Mesenchymal stem cell (in vitro differentiated cells and primary cell): ENCODE measurements at regions not wholly inside any gene's neighbourhood (a gene's known extent, or its start where the extent isn't known, plus 50 kb on each side); places are given as distances from the start of the nearest gene placed in this dataset.

Experiments used
- DNase-seq: peaks from one replicate; pipeline ENCODE4 v3.0.0-alpha.2; 2013
- H2AFZ ChIP-seq: one replicate; pipeline ENCODE4 v1.6.1; 2013; ENCODE audit warnings: low read depth, mild to moderate bottlenecking, control low read depth, inconsistent platforms, low read length, moderate library complexity
- H2AK5ac ChIP-seq: 2 replicates; pipeline ENCODE4 v1.6.1; 2013; ENCODE audit warnings: low read length, moderate library complexity, mild to moderate bottlenecking, inconsistent platforms; ENCODE audit not compliant: severe bottlenecking
- H2BK120ac ChIP-seq: one replicate; pipeline ENCODE4 v1.6.1; 2013; ENCODE audit warnings: low read depth, mild to moderate bottlenecking, inconsistent platforms, low read length, moderate library complexity
- H2BK12ac ChIP-seq, 2 experiments: one replicate each; pipeline ENCODE4 v1.6.1; 2013; ENCODE audit warnings: inconsistent platforms in 2 of 2, low read length in 2 of 2, mild to moderate bottlenecking in 2 of 2, moderate library complexity in 2 of 2, control low read depth in 1 of 2
- H2BK15ac ChIP-seq: one replicate; pipeline ENCODE4 v1.6.1; 2013; ENCODE audit warnings: mild to moderate bottlenecking, low read depth, inconsistent platforms; ENCODE audit not compliant: poor library complexity, severe bottlenecking
- H2BK5ac ChIP-seq: 2 replicates; pipeline ENCODE4 v1.6.1; 2013; ENCODE audit warnings: low read depth, mild to moderate bottlenecking, low read length, control low read depth, inconsistent platforms; ENCODE audit not compliant: poor library complexity, severe bottlenecking
- H3K14ac ChIP-seq, 2 experiments: one replicate each; pipeline ENCODE4 v1.6.1; 2013; ENCODE audit warnings: inconsistent platforms in 2 of 2, low read length in 2 of 2, control low read depth in 1 of 2, mild to moderate bottlenecking in 1 of 2, moderate library complexity in 1 of 2
- H3K18ac ChIP-seq, 2 experiments: one replicate each; pipeline ENCODE4 v1.6.1; 2013; ENCODE audit warnings: inconsistent platforms in 2 of 2, low read length in 2 of 2, control low read depth in 1 of 2, low read depth in 1 of 2, mild to moderate bottlenecking in 1 of 2
- H3K23ac ChIP-seq, 2 experiments: one replicate each; pipeline ENCODE4 v1.6.1; 2013; ENCODE audit warnings: inconsistent platforms in 2 of 2, low read length in 2 of 2, mild to moderate bottlenecking in 2 of 2, moderate library complexity in 2 of 2, control low read depth in 1 of 2
- H3K27ac ChIP-seq: 2 replicates; pipeline ENCODE4 v1.5.1; 2013; ENCODE audit warnings: mild to moderate bottlenecking, moderate library complexity, low read length, control low read depth, inconsistent platforms; ENCODE audit not compliant: poor library complexity, severe bottlenecking
- H3K27me3 ChIP-seq, 2 experiments: 2 replicates each; pipeline versions ENCODE4 v1.6.1 to v1.7.0; 2013; ENCODE audit warnings: low read length in 2 of 2, mild to moderate bottlenecking in 2 of 2, moderate library complexity in 2 of 2, control low read depth in 1 of 2, inconsistent platforms in 1 of 2; ENCODE audit not compliant: control insufficient read depth in 1 of 2, insufficient read depth in 1 of 2
- H3K36me3 ChIP-seq, 2 experiments: 2 replicates each; pipeline versions ENCODE4 v1.6.1 to v1.7.0; 2013; ENCODE audit warnings: low read length in 2 of 2, control low read depth in 1 of 2, inconsistent platforms in 1 of 2, low read depth in 1 of 2, mild to moderate bottlenecking in 1 of 2; ENCODE audit not compliant: insufficient read depth in 2 of 2, control insufficient read depth in 1 of 2
- H3K4ac ChIP-seq, 2 experiments: one replicate each; pipeline ENCODE4 v1.6.1; 2013; ENCODE audit warnings: inconsistent platforms in 2 of 2, low read length in 2 of 2, mild to moderate bottlenecking in 2 of 2, moderate library complexity in 2 of 2, control low read depth in 1 of 2, low read depth in 1 of 2
- H3K4me1 ChIP-seq: 2 replicates; pipeline ENCODE4 v1.6.1; 2013; ENCODE audit warnings: low read depth, low read length, control low read depth; ENCODE audit not compliant: control insufficient read depth, insufficient read depth
- H3K4me2 ChIP-seq: 2 replicates; pipeline ENCODE4 v1.6.1; 2013; ENCODE audit warnings: low read length, mild to moderate bottlenecking, inconsistent platforms; ENCODE audit not compliant: poor library complexity, severe bottlenecking
- H3K4me3 ChIP-seq, 2 experiments: 2 replicates each; pipeline versions ENCODE4 v1.5.1 to v1.7.0; 2013; ENCODE audit warnings: low read length in 2 of 2, mild to moderate bottlenecking in 2 of 2, control low read depth in 1 of 2, low read depth in 1 of 2; ENCODE audit not compliant: insufficient read depth in 1 of 2
- H3K79me1 ChIP-seq: replicated peaks from 2 replicates; pipeline ENCODE4 v1.6.1; 2013; ENCODE audit warnings: mild to moderate bottlenecking, control low read depth, low read length, inconsistent platforms; ENCODE audit not compliant: poor library complexity, severe bottlenecking
- H3K9ac ChIP-seq: 2 replicates; pipeline ENCODE4 v1.7.0; 2013; ENCODE audit warnings: mild to moderate bottlenecking, low read length, moderate library complexity
- H3K9me3 ChIP-seq: 2 replicates; pipeline ENCODE4 v1.7.0; 2013; ENCODE audit warnings: mild to moderate bottlenecking, low read length; ENCODE audit not compliant: control insufficient read depth
- H4K8ac ChIP-seq: one replicate; pipeline ENCODE4 v1.6.1; 2013; ENCODE audit warnings: inconsistent platforms, mild to moderate bottlenecking, low read length, moderate library complexity
- H4K91ac ChIP-seq: one replicate; pipeline ENCODE4 v1.6.1; 2013; ENCODE audit warnings: mild to moderate bottlenecking, low read length, inconsistent platforms
- WGBS: methylation state at CpG from one replicate; pipeline ENCODE4 v1.1.7; 2013; ENCODE audit warnings: mixed read lengths; 5-methylcytosine and 5-hydroxymethylcytosine counted together

DNA sequence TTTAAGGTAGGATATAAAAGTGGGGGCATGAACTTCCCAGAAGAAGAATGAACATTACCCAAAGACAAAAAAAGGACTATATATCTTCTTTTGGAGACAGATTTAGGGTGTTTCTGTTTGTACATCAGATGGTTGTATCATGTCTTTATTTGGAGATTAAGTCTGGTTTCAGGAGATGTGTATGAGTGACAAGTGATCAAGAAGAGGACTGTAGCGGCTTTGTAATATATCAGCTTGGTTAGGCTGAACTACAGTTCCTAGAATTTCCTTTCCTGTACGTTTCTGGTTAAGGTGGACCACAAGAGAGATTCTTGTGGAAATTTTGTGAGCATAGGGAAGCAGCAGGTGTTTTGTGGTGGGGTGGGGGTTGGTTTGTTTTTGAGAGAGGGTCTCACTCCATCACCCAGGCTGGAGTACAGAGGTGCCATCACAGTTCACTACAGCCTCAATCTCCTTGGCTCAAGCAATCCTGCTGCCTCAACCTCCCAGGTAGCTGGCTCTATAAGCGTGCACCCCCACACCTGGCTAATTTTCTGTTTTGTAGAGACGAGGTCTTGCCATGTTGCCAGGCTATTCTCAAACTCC is 287.1 kb upstream of the MGAT5 start:
- Histone ChIP-seq H3K27ac (no peak overlapping the region), H3K4me2 (no peak overlapping the region), H2AFZ (no peak overlapping the region), H3K9ac (no peak overlapping the region), H3K9me3 (no peaks in the 10 kb centered on the region), H3K14ac (no peak overlapping the region), H3K4ac (no peak overlapping the region), H2AK5ac (no peak overlapping the region), H3K36me3 (no peaks in the 10 kb centered on the region), H4K91ac (no peak overlapping the region), H2BK120ac (no peak overlapping the region), H2BK5ac (no peak overlapping the region), H2BK15ac (no peak overlapping the region), H4K8ac (no peak overlapping the region), H3K4me1 (no peaks in the 10 kb centered on the region), H2BK12ac (no peak overlapping the region), H3K27me3 (peaks cover 20 to 21% of the 10 kb centered on the region in 2 experiments), H3K18ac (no peak overlapping the region), H3K23ac (no peak overlapping the region), H3K4me3 (no peak overlapping the region), H3K79me1 (no peaks in the 10 kb centered on the region)
- DNase-seq: no peak
- WGBS: 57% methylated on average over 4 of the region's 4 CpGs

- H3K9me3 ChIP-seq: no peaks in the 10 kb centered on the region
- no peaks in the 10 kb centered on the region for H3K4me1 ChIP-seq
- no peak overlapping the region for H3K27ac ChIP-seq
- H3K4me3 ChIP-seq: no peak overlapping the region
- H3K14ac ChIP-seq: no peak overlapping the region
- no peak overlapping the region for H3K4me2 ChIP-seq
- no peak overlapping the region for H2BK12ac ChIP-seq
- WGBS: 27% methylated on average over 3 of the region's 4 CpGs
- H3K9ac ChIP-seq: no peak overlapping the region
- no peak overlapping the region for H2AFZ ChIP-seq
- H3K36me3 ChIP-seq: no peaks in the 10 kb centered on the region
- DNase-seq: no peak
- H2BK15ac ChIP-seq: no peak overlapping the region
- H3K27me3 ChIP-seq: peaks cover 20 to 24% of the 10 kb centered on the region in 2 experiments
- no peak overlapping the region for H4K8ac ChIP-seq
- H2BK120ac ChIP-seq: no peak overlapping the region
- H4K91ac ChIP-seq: no peak overlapping the region
- no peak overlapping the region for H3K18ac ChIP-seq
- H3K23ac ChIP-seq: no peak overlapping the region
- H2BK5ac ChIP-seq: no peak overlapping the region
- no peak overlapping the region for H2AK5ac ChIP-seq
- no peaks in the 10 kb centered on the region for H3K79me1 ChIP-seq
- H3K4ac ChIP-seq: no peak overlapping the region
These were observed 286.5 kb upstream of the MGAT5 start for GRCh38 chr2:133967326-133967725.

- no peaks in the 10 kb centered on the region for H3K9me3 ChIP-seq
- no peaks in the 10 kb centered on the region for H3K4me1 ChIP-seq
- H3K14ac ChIP-seq: no peak overlapping the region
- no peak overlapping the region for H3K27ac ChIP-seq
- H3K36me3 ChIP-seq: no peaks in the 10 kb centered on the region
- no peaks in the 10 kb centered on the region for H3K79me1 ChIP-seq
- no peak overlapping the region for H2BK5ac ChIP-seq
- H4K91ac ChIP-seq: no peak overlapping the region
- H3K23ac ChIP-seq: no peak overlapping the region
- no peak overlapping the region for H2BK15ac ChIP-seq
- H3K27me3 ChIP-seq: peaks cover 20 to 34% of the 10 kb centered on the region in 2 experiments
- DNase-seq: no peak
- no peak overlapping the region for H2AK5ac ChIP-seq
- no peak overlapping the region for H3K4me2 ChIP-seq
- H3K18ac ChIP-seq: no peak overlapping the region
- no peak overlapping the region for H3K4me3 ChIP-seq
- H3K4ac ChIP-seq: no peak overlapping the region
- H2AFZ ChIP-seq: no peak overlapping the region
- no peak overlapping the region for H3K9ac ChIP-seq
- no peak overlapping the region for H4K8ac ChIP-seq
- H2BK12ac ChIP-seq: no peak overlapping the region
- no peak overlapping the region for H2BK120ac ChIP-seq
- 73% methylated on average over 3 of the region's 3 CpGs for WGBS
These were observed 285.4 kb upstream of the MGAT5 start for GRCh38 chr2:133968446-133968845.

DNA sequence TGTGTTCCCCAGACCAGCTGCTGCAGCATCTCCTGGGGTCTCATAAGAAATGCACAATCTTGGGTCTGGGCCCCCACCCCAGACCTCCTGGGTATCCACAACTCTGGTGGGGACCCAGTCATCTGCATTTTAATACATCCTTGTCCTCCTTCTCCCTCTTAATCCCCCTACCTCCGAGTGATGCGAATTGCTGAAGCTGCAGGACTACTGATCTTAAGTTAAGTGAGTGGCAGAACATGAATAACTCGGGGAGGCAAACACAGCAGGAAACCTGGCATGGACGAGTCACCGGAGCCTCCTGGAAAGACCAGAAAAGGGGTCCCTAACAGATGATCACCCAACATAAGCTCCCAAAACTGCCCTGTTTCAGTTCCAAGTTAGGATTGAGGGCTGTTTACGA is 283.2 kb upstream of the MGAT5 start:
- no peak overlapping the region for H3K4me3 ChIP-seq
- WGBS: 66% methylated on average over 6 of the region's 6 CpGs

More for the DNA sequence above, 283.2 kb upstream of the MGAT5 start:
- no peak overlapping the region for H3K18ac ChIP-seq
- no peak for DNase-seq
- no peak overlapping the region for H4K8ac ChIP-seq
- H3K4ac ChIP-seq: no peak overlapping the region
- no peak overlapping the region for H2AFZ ChIP-seq
- H2BK120ac ChIP-seq: no peak overlapping the region
- no peaks in the 10 kb centered on the region for H3K79me1 ChIP-seq
- no peak overlapping the region for H2AK5ac ChIP-seq
- no peak overlapping the region for H3K27ac ChIP-seq
- no peak overlapping the region for H2BK12ac ChIP-seq
- H2BK5ac ChIP-seq: no peak overlapping the region
- no peak overlapping the region for H2BK15ac ChIP-seq
- H3K4me1 ChIP-seq: no peaks in the 10 kb centered on the region
- H3K36me3 ChIP-seq: no peaks in the 10 kb centered on the region
- H3K4me2 ChIP-seq: no peak overlapping the region
- H3K27me3 ChIP-seq: peaks cover 12 to 31% of the 10 kb centered on the region in 2 experiments
- no peak overlapping the region for H3K14ac ChIP-seq
- H3K9me3 ChIP-seq: no peaks in the 10 kb centered on the region
- H3K9ac ChIP-seq: no peak overlapping the region
- H3K23ac ChIP-seq: no peak overlapping the region
- H4K91ac ChIP-seq: no peak overlapping the region
